ENCODE measurements at regions not wholly inside any gene's neighbourhood (a gene's known extent, or its start where the extent isn't known, plus 50 kb on each side); places are given as distances from the start of the nearest gene placed in this dataset.
A peak's percentile ranks its signal among the peaks of the same experiment; 100 is the strongest.
"Not testable (repeated sequence)": the region's sequence is repeated elsewhere in the genome, so short reads cannot be mapped to it uniquely, and the experiment has no call there.

- TF ChIP-seq ZNF34 (CRISPR knock-in tag; IDR thresholded peaks at IDR 0.05; ENCODE audit: borderline replicate concordance) (0 out of 2 replicates have a peak, but pooled peaks have one; percentile 62), ZNF142 (CRISPR knock-in tag; IDR thresholded peaks at IDR 0.05) (0 out of 2 replicates have a peak, but pooled peaks have one; percentile 44), ZNF670 (CRISPR knock-in tag; IDR thresholded peaks at IDR 0.05; ENCODE audit: borderline replicate concordance) (peak; percentile 70; the same call in 1 of the 2 replicates), SOX6 (CRISPR knock-in tag; IDR thresholded peaks at IDR 0.05) (peak; percentile 27; the same call in 1 of the 2 replicates), ZFP41 (CRISPR knock-in tag; IDR thresholded peaks at IDR 0.05; ENCODE audit: borderline replicate concordance) (peak; percentile 41; the same call in 1 of the 2 replicates), ZNF781 (CRISPR knock-in tag; IDR thresholded peaks at IDR 0.05; ENCODE audit: borderline replicate concordance, not compliant biosample characterization) (peak; percentile 39), ZNF724P (CRISPR knock-in tag; IDR thresholded peaks at IDR 0.05; ENCODE audit: borderline replicate concordance) (0 out of 2 replicates have a peak, but pooled peaks have one; percentile 12), ZNF773 (CRISPR knock-in tag; IDR thresholded peaks at IDR 0.05; ENCODE audit: borderline replicate concordance) (peak; percentile 60; the same call in 1 of the 2 replicates), SP2 (CRISPR knock-in tag; IDR thresholded peaks at IDR 0.05) (peak; percentile 32; the same call in 1 of the 2 replicates), ZBTB7B (CRISPR knock-in tag; IDR thresholded peaks at IDR 0.05) (peak; percentile 60; the same call in 1 of the 2 replicates), SAP130 (CRISPR knock-in tag; IDR thresholded peaks at IDR 0.05; ENCODE audit: low read depth) (peak; percentile 75), ARNT2 (CRISPR knock-in tag; IDR thresholded peaks at IDR 0.05; ENCODE audit: low read depth) (0 out of 2 replicates have a peak, but pooled peaks have one; percentile 44), NR1H2 (CRISPR knock-in tag; IDR thresholded peaks at IDR 0.05; ENCODE audit: borderline replicate concordance, low read depth) (peak; percentile 66; the same call in 1 of the 2 replicates), YEATS2 (CRISPR knock-in tag; IDR thresholded peaks at IDR 0.05; ENCODE audit: borderline replicate concordance) (peak; percentile 30; the same call in 1 of the 2 replicates), ZNF12 (CRISPR knock-in tag; IDR thresholded peaks at IDR 0.05) (0 out of 2 replicates have a peak, but pooled peaks have one; percentile 51), GATA4 (IDR thresholded peaks at IDR 0.05; ENCODE audit: borderline replicate concordance, low read depth) (peak; percentile 24; the same call in 1 of the 2 replicates), ATF2 (CRISPR knock-in tag; IDR thresholded peaks at IDR 0.05) (peak; percentile 25; the same call in 1 of the 2 replicates), ZNF883 (CRISPR knock-in tag; IDR thresholded peaks at IDR 0.05; ENCODE audit: not compliant biosample characterization) (peak; percentile 43), SALL1 (CRISPR knock-in tag; IDR thresholded peaks at IDR 0.05) (peak; percentile 76), YY1 (IDR thresholded peaks at IDR 0.05; ENCODE audit: insufficient read depth, insufficient replicate concordance, low read depth, low read length) (peak; percentile 12), ZFY (CRISPR knock-in tag; IDR thresholded peaks at IDR 0.05) (peak; percentile 77)
- TF ChIP-seq SOX6 (IDR thresholded peaks at IDR 0.05), result not testable (repeated sequence)
These were observed 102.2 kb upstream of the VKORC1L1 start (continued) for GRCh38 chr7:65770473-65771225.
